CD4-positive, alpha-beta T cell (primary cell): ENCODE measurements at regions not wholly inside any gene's neighbourhood (a gene's known extent, or its start where the extent isn't known, plus 50 kb on each side); places are given as distances from the start of the nearest gene placed in this dataset.

Experiments
- ATAC-seq: fragments of 200-7000 bp; cut with Tn5 transposase; one replicate; pipeline ENCODE4 v1.10.0; 2022; ENCODE audit warnings: mild to moderate bottlenecking; ENCODE audit not compliant: poor library complexity
- CTCF ChIA-PET: fragments of 350-600 bp; sonication (Branson Sonifier 250); formaldehyde crosslinking; loops from one replicate; lab custom pipeline; 2021; ENCODE audit warnings: antibody characterized with exemption, inconsistent platforms; lab: Charles Lee
- POLR2A ChIA-PET: fragments of 350-600 bp; sonication (Branson Sonifier 250); formaldehyde crosslinking; loops from one replicate; lab custom pipeline; 2021; ENCODE audit warnings: antibody characterized with exemption, inconsistent platforms; lab: Charles Lee
- DNase-seq, 14 experiments: peaks; one replicate each; pipeline ENCODE4 v3.0.0-alpha.2; 2013 to 2020; ENCODE audit warnings: mixed read lengths in 2 of 14
- H3K27ac ChIP-seq, 2 donors: one replicate each; pipeline versions ENCODE4 v1.5.1 to v1.7.0; 2013; ENCODE audit warnings: low read length in 2 of 2, low read depth in 1 of 2, mild to moderate bottlenecking in 1 of 2
- H3K27me3 ChIP-seq, 2 experiments: 1 replicate in 1 of 2; 2 replicates in 1 of 2; pipeline versions ENCODE4 v1.6.1 to v1.7.0; 2013; ENCODE audit warnings: low read length in 2 of 2, control low read depth in 1 of 2, mild to moderate bottlenecking in 1 of 2, moderate library complexity in 1 of 2; ENCODE audit not compliant: insufficient read depth in 2 of 2, control insufficient read depth in 1 of 2
- H3K36me3 ChIP-seq: one replicate; pipeline ENCODE4 v1.6.1; 2013; ENCODE audit warnings: low read length, control low read depth; ENCODE audit not compliant: insufficient read depth
- H3K4me1 ChIP-seq: one replicate; pipeline ENCODE4 v1.6.1; 2013; ENCODE audit warnings: low read length, control low read depth; ENCODE audit not compliant: insufficient read depth
- H3K4me3 ChIP-seq: one replicate; pipeline ENCODE4 v1.5.1; 2013; ENCODE audit warnings: mild to moderate bottlenecking, low read length, moderate library complexity
- H3K9me3 ChIP-seq, 2 experiments: 1 replicate in 1 of 2; 2 replicates in 1 of 2; pipeline versions ENCODE4 v1.6.1 to v1.7.0; 2013; ENCODE audit warnings: low read length in 2 of 2, mild to moderate bottlenecking in 2 of 2, control low read depth in 1 of 2, moderate library complexity in 1 of 2; ENCODE audit not compliant: control insufficient read depth in 1 of 2, insufficient read depth in 1 of 2
- H3K27ac Mint-ChIP-seq: one replicate; pipeline ENCODE4 v1.8.0; 2020; ENCODE audit warnings: mixed read lengths
- H3K27me3 Mint-ChIP-seq: one replicate; pipeline ENCODE4 v1.8.0; 2021; ENCODE audit warnings: mixed read lengths
- H3K36me3 Mint-ChIP-seq: one replicate; pipeline ENCODE4 v1.8.0; 2021; ENCODE audit warnings: low read depth, mixed read lengths
- H3K4me1 Mint-ChIP-seq: one replicate; pipeline ENCODE4 v1.8.0; 2021; ENCODE audit warnings: low read depth, mixed read lengths
- H3K4me3 Mint-ChIP-seq: one replicate; pipeline ENCODE4 v1.8.0; 2020; ENCODE audit warnings: mild to moderate bottlenecking, mixed read lengths
- H3K9me3 Mint-ChIP-seq: one replicate; pipeline ENCODE4 v1.8.0; 2020; ENCODE audit warnings: mixed read lengths
- CTCF ChIP-seq: fragments of 200-600 bp; IDR thresholded peaks from one replicate; pipeline ENCODE4 v1.8.0; 2022; ENCODE audit warnings: antibody characterized with exemption, mild to moderate bottlenecking
- intact Hi-C, 2 experiments: fragments of 100-400 bp; cut with DNase I in 1 of 2; cut with micrococcal nuclease in 1 of 2; formaldehyde crosslinking; loops; one replicate each; pipeline versions ENCODE4 v1.15.1 to v1.9.0; 2023 to 2025; cut with DNase I, micrococcal nuclease

GRCh38 chr1:14142397-14143100, 442.6 kb downstream of the PRDM2 start:
- no peak for TF ChIP-seq CTCF
- H3K9me3 Mint-ChIP-seq, result no peaks in the 10 kb centered on the region
- peaks cover 19% of the 10 kb centered on the region for H3K27me3 Mint-ChIP-seq
- DNase-seq (no peak), ATAC-seq (no peak)
- H3K27ac ChIP-seq, result no peak overlapping the region
- no peaks in the 10 kb centered on the region for H3K27me3 ChIP-seq
- no peaks in the 10 kb centered on the region for H3K36me3 Mint-ChIP-seq
- H3K9me3 ChIP-seq, result no peaks in the 10 kb centered on the region
- intact Hi-C loops, result no loop called here
- no peaks in the 10 kb centered on the region for H3K4me1 Mint-ChIP-seq
- POLR2A ChIA-PET, result no interaction called here
- no peak overlapping the region for H3K27ac Mint-ChIP-seq
- no peak overlapping the region for H3K4me3 Mint-ChIP-seq
- H3K36me3 ChIP-seq, result no peaks in the 10 kb centered on the region
- H3K4me1 ChIP-seq, result no peaks in the 10 kb centered on the region
- CTCF ChIA-PET, result no interaction called here
- no peak overlapping the region for H3K4me3 ChIP-seq

GRCh38 chr1:14143777-14144176, 443.8 kb downstream of the PRDM2 start:
- no peaks in the 10 kb centered on the region for H3K27me3 ChIP-seq
- intact Hi-C loops, result no loop called here
- ChIA-PET POLR2A (no interaction called here), CTCF (no interaction called here)
- no peak overlapping the region for H3K4me3 Mint-ChIP-seq
- TF ChIP-seq CTCF, result no peak
- H3K36me3 ChIP-seq, result no peaks in the 10 kb centered on the region
- peaks cover 15% of the 10 kb centered on the region for H3K27me3 Mint-ChIP-seq
- no peaks in the 10 kb centered on the region for H3K36me3 Mint-ChIP-seq
- ATAC-seq (no peak), DNase-seq (no peak)
- H3K9me3 ChIP-seq, result no peaks in the 10 kb centered on the region
- H3K4me1 ChIP-seq, result no peaks in the 10 kb centered on the region
- H3K4me3 ChIP-seq, result no peak overlapping the region
- no peak overlapping the region for H3K27ac ChIP-seq
- no peaks in the 10 kb centered on the region for H3K9me3 Mint-ChIP-seq
- no peaks in the 10 kb centered on the region for H3K4me1 Mint-ChIP-seq
- no peak overlapping the region for H3K27ac Mint-ChIP-seq

- Mint-ChIP-seq H3K4me1 (no peaks in the 10 kb centered on the region), H3K27ac (no peak overlapping the region), H3K27me3 (peaks cover 5% of the 10 kb centered on the region), H3K36me3 (no peaks in the 10 kb centered on the region), H3K4me3 (no peak overlapping the region), H3K9me3 (no peaks in the 10 kb centered on the region)
- H3K4me3 ChIP-seq, result no peak overlapping the region
- H3K27ac ChIP-seq, result no peak overlapping the region
- no peak for TF ChIP-seq CTCF
- intact Hi-C loops, result no loop called here
- no peaks in the 10 kb centered on the region for H3K36me3 ChIP-seq
- DNase-seq (no peak), ATAC-seq (no peak)
- ChIA-PET CTCF (no interaction called here), POLR2A (no interaction called here)
- no peaks in the 10 kb centered on the region for H3K27me3 ChIP-seq
- H3K9me3 ChIP-seq, result peaks cover 0 to 5% of the 10 kb centered on the region in 2 experiments
- no peaks in the 10 kb centered on the region for H3K4me1 ChIP-seq
These were observed 448.5 kb downstream of the PRDM2 start for GRCh38 chr1:14148526-14148925.
